CD4-positive, alpha-beta T cell (primary cell): ENCODE measurements at regions not wholly inside any gene's neighbourhood (a gene's known extent, or its start where the extent isn't known, plus 50 kb on each side); places are given as distances from the start of the nearest gene placed in this dataset.

Experiments used
- ATAC-seq: fragments of 200-7000 bp; cut with Tn5 transposase; one replicate; pipeline ENCODE4 v1.10.0; 2022; ENCODE audit warnings: mild to moderate bottlenecking; ENCODE audit not compliant: poor library complexity
- CTCF ChIA-PET: fragments of 350-600 bp; sonication (Branson Sonifier 250); formaldehyde crosslinking; loops from one replicate; lab custom pipeline; 2021; ENCODE audit warnings: antibody characterized with exemption, inconsistent platforms; lab: Charles Lee
- POLR2A ChIA-PET: fragments of 350-600 bp; sonication (Branson Sonifier 250); formaldehyde crosslinking; loops from one replicate; lab custom pipeline; 2021; ENCODE audit warnings: antibody characterized with exemption, inconsistent platforms; lab: Charles Lee
- DNase-seq, 14 experiments: peaks; one replicate each; pipeline ENCODE4 v3.0.0-alpha.2; 2013 to 2020; ENCODE audit warnings: mixed read lengths in 2 of 14
- H3K27ac ChIP-seq, 2 donors: one replicate each; pipeline versions ENCODE4 v1.5.1 to v1.7.0; 2013; ENCODE audit warnings: low read length in 2 of 2, low read depth in 1 of 2, mild to moderate bottlenecking in 1 of 2
- H3K27me3 ChIP-seq, 2 experiments: 1 replicate in 1 of 2; 2 replicates in 1 of 2; pipeline versions ENCODE4 v1.6.1 to v1.7.0; 2013; ENCODE audit warnings: low read length in 2 of 2, control low read depth in 1 of 2, mild to moderate bottlenecking in 1 of 2, moderate library complexity in 1 of 2; ENCODE audit not compliant: insufficient read depth in 2 of 2, control insufficient read depth in 1 of 2
- H3K36me3 ChIP-seq: one replicate; pipeline ENCODE4 v1.6.1; 2013; ENCODE audit warnings: low read length, control low read depth; ENCODE audit not compliant: insufficient read depth
- H3K4me1 ChIP-seq: one replicate; pipeline ENCODE4 v1.6.1; 2013; ENCODE audit warnings: low read length, control low read depth; ENCODE audit not compliant: insufficient read depth
- H3K4me3 ChIP-seq: one replicate; pipeline ENCODE4 v1.5.1; 2013; ENCODE audit warnings: mild to moderate bottlenecking, low read length, moderate library complexity
- H3K9me3 ChIP-seq, 2 experiments: 1 replicate in 1 of 2; 2 replicates in 1 of 2; pipeline versions ENCODE4 v1.6.1 to v1.7.0; 2013; ENCODE audit warnings: low read length in 2 of 2, mild to moderate bottlenecking in 2 of 2, control low read depth in 1 of 2, moderate library complexity in 1 of 2; ENCODE audit not compliant: control insufficient read depth in 1 of 2, insufficient read depth in 1 of 2
- H3K27ac Mint-ChIP-seq: one replicate; pipeline ENCODE4 v1.8.0; 2020; ENCODE audit warnings: mixed read lengths
- H3K27me3 Mint-ChIP-seq: one replicate; pipeline ENCODE4 v1.8.0; 2021; ENCODE audit warnings: mixed read lengths
- H3K36me3 Mint-ChIP-seq: one replicate; pipeline ENCODE4 v1.8.0; 2021; ENCODE audit warnings: low read depth, mixed read lengths
- H3K4me1 Mint-ChIP-seq: one replicate; pipeline ENCODE4 v1.8.0; 2021; ENCODE audit warnings: low read depth, mixed read lengths
- H3K4me3 Mint-ChIP-seq: one replicate; pipeline ENCODE4 v1.8.0; 2020; ENCODE audit warnings: mild to moderate bottlenecking, mixed read lengths
- H3K9me3 Mint-ChIP-seq: one replicate; pipeline ENCODE4 v1.8.0; 2020; ENCODE audit warnings: mixed read lengths
- intact Hi-C, 2 experiments: fragments of 100-400 bp; cut with DNase I in 1 of 2; cut with micrococcal nuclease in 1 of 2; formaldehyde crosslinking; loops; one replicate each; pipeline versions ENCODE4 v1.15.1 to v1.9.0; 2023 to 2025; cut with DNase I, micrococcal nuclease
- TF ChIP-seq, protein P1 (sequence below): fragments of 200-600 bp; IDR thresholded peaks from one replicate; pipeline ENCODE4 v1.8.0; 2022; ENCODE audit warnings: antibody characterized with exemption, mild to moderate bottlenecking

DNA sequence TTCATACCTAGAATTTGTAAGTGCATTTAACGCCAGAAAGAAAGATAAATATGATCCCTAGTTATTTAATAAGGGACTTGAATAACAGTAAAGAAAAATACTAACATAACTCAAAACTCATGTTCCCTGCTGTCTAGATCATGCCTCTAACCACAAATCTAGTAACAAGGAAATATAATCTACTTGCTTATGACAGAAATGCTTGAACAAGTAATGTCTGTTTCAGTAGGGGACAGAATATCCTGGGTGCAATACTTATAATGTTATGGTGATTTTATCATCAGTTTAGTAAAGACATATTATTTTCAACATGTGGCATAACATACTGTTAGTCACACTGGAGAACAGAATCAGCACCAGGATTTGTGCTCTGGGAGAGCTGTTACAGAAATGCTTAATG, 861.9 kb upstream of the SLITRK1 start:
- intact Hi-C loops = no loop called here
- ChIA-PET POLR2A (no interaction called here), CTCF (no interaction called here)
- no peak overlapping the region for H3K27ac Mint-ChIP-seq
- no peak overlapping the region for H3K4me3 ChIP-seq
- H3K4me1 ChIP-seq = no peaks in the 10 kb centered on the region
- ATAC-seq = no peak
- H3K27me3 Mint-ChIP-seq = no peaks in the 10 kb centered on the region
- no peaks in the 10 kb centered on the region for H3K27me3 ChIP-seq
- TF ChIP-seq, protein P1, sequence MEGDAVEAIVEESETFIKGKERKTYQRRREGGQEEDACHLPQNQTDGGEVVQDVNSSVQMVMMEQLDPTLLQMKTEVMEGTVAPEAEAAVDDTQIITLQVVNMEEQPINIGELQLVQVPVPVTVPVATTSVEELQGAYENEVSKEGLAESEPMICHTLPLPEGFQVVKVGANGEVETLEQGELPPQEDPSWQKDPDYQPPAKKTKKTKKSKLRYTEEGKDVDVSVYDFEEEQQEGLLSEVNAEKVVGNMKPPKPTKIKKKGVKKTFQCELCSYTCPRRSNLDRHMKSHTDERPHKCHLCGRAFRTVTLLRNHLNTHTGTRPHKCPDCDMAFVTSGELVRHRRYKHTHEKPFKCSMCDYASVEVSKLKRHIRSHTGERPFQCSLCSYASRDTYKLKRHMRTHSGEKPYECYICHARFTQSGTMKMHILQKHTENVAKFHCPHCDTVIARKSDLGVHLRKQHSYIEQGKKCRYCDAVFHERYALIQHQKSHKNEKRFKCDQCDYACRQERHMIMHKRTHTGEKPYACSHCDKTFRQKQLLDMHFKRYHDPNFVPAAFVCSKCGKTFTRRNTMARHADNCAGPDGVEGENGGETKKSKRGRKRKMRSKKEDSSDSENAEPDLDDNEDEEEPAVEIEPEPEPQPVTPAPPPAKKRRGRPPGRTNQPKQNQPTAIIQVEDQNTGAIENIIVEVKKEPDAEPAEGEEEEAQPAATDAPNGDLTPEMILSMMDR = no peak
- no peak for DNase-seq
- no peaks in the 10 kb centered on the region for H3K9me3 Mint-ChIP-seq
- H3K27ac ChIP-seq = no peak overlapping the region
- no peaks in the 10 kb centered on the region for H3K4me1 Mint-ChIP-seq
- no peaks in the 10 kb centered on the region for H3K9me3 ChIP-seq
- no peak overlapping the region for H3K4me3 Mint-ChIP-seq
- H3K36me3 Mint-ChIP-seq = no peaks in the 10 kb centered on the region
- no peaks in the 10 kb centered on the region for H3K36me3 ChIP-seq

DNA sequence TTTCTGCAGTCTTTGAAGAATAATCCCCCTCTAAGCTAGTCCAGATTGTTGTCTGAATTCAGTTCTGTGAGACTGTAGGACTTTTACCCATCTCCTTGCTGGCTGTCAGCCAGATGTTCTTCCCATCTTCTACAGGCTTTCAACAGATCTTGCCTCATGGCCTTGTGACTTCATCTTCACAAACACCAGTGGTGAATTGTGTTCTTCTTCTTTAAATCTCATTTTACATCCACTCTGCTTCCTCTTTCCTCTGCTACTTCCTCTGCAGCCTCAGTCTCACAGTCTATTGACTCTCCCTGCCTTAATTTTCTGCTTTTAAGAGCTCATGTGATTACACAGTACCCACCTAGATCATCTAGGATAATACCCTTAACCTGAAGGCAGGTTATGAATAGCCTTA, 859.0 kb upstream of the SLITRK1 start:
- DNase-seq (no peak), ATAC-seq (no peak)
- H3K4me3 Mint-ChIP-seq = no peak overlapping the region
- H3K9me3 ChIP-seq = no peaks in the 10 kb centered on the region
- no peaks in the 10 kb centered on the region for H3K36me3 Mint-ChIP-seq
- H3K4me1 Mint-ChIP-seq = no peaks in the 10 kb centered on the region
- H3K27me3 Mint-ChIP-seq = no peaks in the 10 kb centered on the region
- no peak overlapping the region for H3K27ac ChIP-seq
- TF ChIP-seq, protein P1 = no peak
- H3K27me3 ChIP-seq = no peaks in the 10 kb centered on the region
- no peaks in the 10 kb centered on the region for H3K36me3 ChIP-seq
- intact Hi-C loops = no loop called here
- H3K4me3 ChIP-seq = no peak overlapping the region
- POLR2A ChIA-PET = no interaction called here
- no peak overlapping the region for H3K27ac Mint-ChIP-seq
- no peaks in the 10 kb centered on the region for H3K9me3 Mint-ChIP-seq
- no peaks in the 10 kb centered on the region for H3K4me1 ChIP-seq
- CTCF ChIA-PET = no interaction called here

DNA sequence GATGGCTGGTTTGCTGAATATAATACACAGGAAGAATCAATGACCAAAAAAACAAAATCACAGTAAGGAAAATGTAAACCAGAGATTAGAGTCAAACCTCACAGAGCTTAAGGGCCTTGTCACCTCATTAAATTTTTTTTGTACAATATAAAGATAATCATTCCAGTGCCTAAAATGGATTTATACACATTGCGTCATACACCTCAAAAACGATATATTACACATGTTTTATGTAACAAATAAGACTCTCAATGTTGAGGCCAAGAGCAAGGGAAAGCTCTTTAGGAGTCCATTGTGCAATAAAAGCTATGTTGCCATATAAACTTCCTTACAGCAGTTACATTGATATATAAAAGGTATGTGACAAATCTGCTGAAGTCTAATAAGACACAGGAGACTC, 856.7 kb upstream of the SLITRK1 start:
- Histone ChIP-seq H3K36me3 (no peaks in the 10 kb centered on the region), H3K27me3 (no peaks in the 10 kb centered on the region), H3K4me1 (no peaks in the 10 kb centered on the region), H3K4me3 (no peak overlapping the region), H3K9me3 (no peaks in the 10 kb centered on the region), H3K27ac (no peak overlapping the region)
- CTCF ChIA-PET = no interaction called here
- Mint-ChIP-seq H3K27ac (no peak overlapping the region), H3K27me3 (no peaks in the 10 kb centered on the region), H3K36me3 (no peaks in the 10 kb centered on the region), H3K4me1 (no peaks in the 10 kb centered on the region), H3K9me3 (peaks cover 5% of the 10 kb centered on the region), H3K4me3 (no peak overlapping the region)
- POLR2A ChIA-PET = no interaction called here
- DNase-seq = no peak
- ATAC-seq = no peak
- intact Hi-C loops = no loop called here
- TF ChIP-seq, protein P1 = no peak
